GM18951 (cell line): ENCODE measurements at regions not wholly inside any gene's neighbourhood (a gene's known extent, or its start where the extent isn't known, plus 50 kb on each side); places are given as distances from the start of the nearest gene placed in this dataset.

ENCODE experiments used
- POLR2A ChIP-seq: IDR thresholded peaks from 4 replicates; pipeline ENCODE4 v1.6.1; 2011; ENCODE audit warnings: mild to moderate bottlenecking; ENCODE audit not compliant: insufficient read length, insufficient read depth; ENCODE audit errors: extremely low read depth
- in situ Hi-C: fragments of 300-500 bp; cut with MboI; formaldehyde crosslinking; loops from one replicate; pipeline ENCODE4 v1.12.0; 2022; ENCODE audit warnings: low sequenced_read_pairs, mixed read lengths, inconsistent platforms; ENCODE audit not compliant: unreplicated experiment

DNA sequence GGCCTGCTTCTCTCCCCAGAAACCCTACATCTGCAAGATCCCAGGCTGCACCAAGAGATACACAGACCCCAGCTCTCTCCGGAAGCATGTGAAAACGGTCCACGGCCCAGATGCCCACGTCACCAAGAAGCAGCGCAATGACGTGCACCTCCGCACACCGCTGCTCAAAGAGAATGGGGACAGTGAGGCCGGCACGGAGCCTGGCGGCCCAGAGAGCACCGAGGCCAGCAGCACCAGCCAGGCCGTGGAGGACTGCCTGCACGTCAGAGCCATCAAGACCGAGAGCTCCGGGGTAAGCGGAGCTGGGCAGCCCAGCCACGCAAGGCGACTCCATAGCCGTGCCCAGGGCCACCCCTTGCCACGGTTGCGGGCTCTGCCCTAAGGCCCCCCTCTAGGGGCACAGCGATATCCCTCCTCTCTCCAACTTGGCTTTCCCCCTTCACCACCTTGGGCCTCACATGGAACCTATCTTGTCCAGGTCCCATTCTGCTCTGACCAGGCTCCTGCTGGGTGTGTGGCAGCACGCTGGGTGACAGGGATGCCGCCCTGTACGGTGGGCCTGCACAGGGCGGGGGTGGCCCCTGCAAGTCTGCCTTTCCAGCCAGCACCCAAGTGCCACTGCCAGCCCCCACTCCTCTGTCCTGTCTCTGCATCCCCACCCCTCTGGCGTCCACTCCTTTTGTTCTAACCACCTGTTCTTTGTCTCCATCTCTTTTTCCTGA lies 248.9 kb downstream of the GLI2 start:
- in situ Hi-C loops = no loop called here
- no peak for TF ChIP-seq POLR2A

DNA sequence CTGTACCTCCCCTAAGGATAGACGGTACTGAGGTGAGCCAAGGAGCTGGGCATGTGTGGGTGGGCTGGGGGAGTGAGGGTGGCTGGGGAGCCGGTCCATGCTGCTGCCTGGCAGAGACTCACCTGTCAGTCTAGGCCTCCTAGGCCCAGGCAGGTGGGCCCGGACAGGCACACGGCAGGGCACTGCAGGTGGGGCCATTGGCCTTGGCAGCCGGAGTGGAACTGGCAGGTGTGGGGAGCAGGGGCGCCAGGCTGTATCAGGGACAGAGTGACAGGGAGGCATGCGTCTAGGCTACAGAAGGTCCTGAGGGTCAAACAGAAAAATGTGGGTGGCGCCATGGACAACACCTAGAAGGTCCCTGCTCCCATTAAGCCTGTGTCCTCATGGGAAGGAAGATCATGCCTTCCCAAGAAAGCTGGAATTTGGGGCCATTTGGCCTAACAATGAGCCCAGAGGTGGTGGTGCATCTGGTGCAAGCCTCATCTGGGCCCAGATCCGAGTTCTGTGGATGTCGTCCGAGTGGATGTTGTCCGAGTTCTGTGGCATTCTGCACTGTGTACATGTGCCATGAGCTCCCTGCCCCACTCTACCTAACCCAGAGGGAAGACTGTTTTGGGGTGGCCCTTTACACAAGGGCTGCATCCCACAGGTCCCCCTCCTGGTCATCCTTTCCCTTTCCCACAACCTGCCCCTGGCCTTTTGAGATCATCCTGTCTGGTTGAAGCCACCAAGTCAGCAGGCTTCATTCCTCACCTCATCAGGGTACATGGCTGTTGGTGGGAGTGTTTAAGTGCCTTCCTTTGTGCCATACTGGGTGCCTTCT lies 249.7 kb downstream of the GLI2 start:
- TF ChIP-seq POLR2A = no peak

GRCh38 chr2:120985997-120986651 lies 250.5 kb downstream of the GLI2 start:
- no peak for TF ChIP-seq POLR2A
- in situ Hi-C loops = no loop called here

More for the DNA sequence above, 249.7 kb downstream of the GLI2 start:
- in situ Hi-C loops = no loop called here

- TF ChIP-seq POLR2A = no peak
- in situ Hi-C loops = no loop called here
Measured at GRCh38 chr2:120986898-120987650, 251.4 kb downstream of the GLI2 start.

- TF ChIP-seq POLR2A = no peak
- in situ Hi-C loops = no loop called here
Measured at GRCh38 chr2:120988051-120988699, 252.5 kb downstream of the GLI2 start.

DNA sequence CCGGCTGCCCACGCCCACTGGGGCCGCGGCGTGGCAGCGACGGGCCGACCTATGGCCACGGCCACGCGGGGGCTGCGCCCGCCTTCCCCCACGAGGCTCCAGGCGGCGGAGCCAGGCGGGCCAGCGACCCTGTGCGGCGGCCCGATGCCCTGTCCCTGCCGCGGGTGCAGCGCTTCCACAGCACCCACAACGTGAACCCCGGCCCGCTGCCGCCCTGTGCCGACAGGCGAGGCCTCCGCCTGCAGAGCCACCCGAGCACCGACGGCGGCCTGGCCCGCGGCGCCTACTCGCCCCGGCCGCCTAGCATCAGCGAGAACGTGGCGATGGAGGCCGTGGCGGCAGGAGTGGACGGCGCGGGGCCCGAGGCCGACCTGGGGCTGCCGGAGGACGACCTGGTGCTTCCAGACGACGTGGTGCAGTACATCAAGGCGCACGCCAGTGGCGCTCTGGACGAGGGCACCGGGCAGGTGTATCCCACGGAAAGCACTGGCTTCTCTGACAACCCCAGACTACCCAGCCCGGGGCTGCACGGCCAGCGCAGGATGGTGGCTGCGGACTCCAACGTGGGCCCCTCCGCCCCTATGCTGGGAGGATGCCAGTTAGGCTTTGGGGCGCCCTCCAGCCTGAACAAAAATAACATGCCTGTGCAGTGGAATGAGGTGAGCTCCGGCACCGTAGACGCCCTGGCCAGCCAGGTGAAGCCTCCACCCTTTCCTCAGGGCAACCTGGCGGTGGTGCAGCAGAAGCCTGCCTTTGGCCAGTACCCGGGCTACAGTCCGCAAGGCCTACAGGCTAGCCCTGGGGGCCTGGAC lies 253.2 kb downstream of the GLI2 start:
- no peak for TF ChIP-seq POLR2A

DNA sequence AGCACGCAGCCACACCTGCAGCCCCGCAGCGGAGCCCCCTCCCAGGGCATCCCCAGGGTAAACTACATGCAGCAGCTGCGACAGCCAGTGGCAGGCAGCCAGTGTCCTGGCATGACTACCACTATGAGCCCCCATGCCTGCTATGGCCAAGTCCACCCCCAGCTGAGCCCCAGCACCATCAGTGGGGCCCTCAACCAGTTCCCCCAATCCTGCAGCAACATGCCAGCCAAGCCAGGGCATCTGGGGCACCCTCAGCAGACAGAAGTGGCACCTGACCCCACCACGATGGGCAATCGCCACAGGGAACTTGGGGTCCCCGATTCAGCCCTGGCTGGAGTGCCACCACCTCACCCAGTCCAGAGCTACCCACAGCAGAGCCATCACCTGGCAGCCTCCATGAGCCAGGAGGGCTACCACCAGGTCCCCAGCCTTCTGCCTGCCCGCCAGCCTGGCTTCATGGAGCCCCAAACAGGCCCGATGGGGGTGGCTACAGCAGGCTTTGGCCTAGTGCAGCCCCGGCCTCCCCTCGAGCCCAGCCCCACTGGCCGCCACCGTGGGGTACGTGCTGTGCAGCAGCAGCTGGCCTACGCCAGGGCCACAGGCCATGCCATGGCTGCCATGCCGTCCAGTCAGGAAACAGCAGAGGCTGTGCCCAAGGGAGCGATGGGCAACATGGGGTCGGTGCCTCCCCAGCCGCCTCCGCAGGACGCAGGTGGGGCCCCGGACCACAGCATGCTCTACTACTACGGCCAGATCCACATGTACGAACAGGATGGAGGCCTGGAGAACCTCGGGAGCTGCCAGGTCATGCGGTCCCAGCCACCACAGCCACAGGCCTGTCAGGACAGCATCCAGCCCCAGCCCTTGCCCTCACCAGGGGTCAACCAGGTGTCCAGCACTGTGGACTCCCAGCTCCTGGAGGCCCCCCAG lies 254.1 kb downstream of the GLI2 start:
- TF ChIP-seq POLR2A = no peak
- in situ Hi-C loops = no loop called here

More for the DNA sequence above, 253.2 kb downstream of the GLI2 start:
- in situ Hi-C loops = no loop called here

DNA sequence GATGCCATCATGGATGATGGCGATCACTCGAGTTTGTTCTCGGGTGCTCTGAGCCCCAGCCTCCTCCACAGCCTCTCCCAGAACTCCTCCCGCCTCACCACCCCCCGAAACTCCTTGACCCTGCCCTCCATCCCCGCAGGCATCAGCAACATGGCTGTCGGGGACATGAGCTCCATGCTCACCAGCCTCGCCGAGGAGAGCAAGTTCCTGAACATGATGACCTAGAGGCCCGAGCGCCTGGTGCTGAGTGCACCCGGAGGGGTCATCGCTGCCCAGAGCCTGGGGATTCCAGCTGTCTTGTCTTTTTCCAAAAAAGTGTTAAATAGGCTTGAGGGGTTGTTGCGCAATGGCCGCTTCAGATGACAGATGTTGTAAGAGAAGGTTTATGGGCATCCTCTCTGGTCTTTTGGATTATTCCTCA lies 254.8 kb downstream of the GLI2 start:
- no peak for TF ChIP-seq POLR2A
- in situ Hi-C loops = no loop called here

DNA sequence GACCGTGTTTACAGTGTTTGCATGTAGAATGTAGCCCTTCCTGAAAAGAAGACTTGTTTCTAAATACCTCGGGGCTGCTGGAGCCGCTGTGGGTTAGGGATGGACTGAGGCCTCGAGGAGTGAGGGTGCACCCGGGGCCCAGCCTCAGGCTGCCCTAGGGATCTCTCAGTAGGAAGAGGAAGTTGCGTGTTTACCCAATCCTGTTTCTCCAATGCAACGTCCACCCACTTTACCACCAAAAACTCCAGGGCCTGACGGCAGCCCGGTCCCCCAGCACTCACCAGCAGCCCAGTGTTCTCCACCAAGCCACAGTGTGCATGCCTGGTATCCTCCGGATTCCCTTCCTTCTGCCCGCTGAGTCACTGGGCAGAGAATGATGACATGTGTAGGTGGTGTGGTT lies 255.8 kb downstream of the GLI2 start:
- in situ Hi-C loops = no loop called here
- no peak for TF ChIP-seq POLR2A

DNA sequence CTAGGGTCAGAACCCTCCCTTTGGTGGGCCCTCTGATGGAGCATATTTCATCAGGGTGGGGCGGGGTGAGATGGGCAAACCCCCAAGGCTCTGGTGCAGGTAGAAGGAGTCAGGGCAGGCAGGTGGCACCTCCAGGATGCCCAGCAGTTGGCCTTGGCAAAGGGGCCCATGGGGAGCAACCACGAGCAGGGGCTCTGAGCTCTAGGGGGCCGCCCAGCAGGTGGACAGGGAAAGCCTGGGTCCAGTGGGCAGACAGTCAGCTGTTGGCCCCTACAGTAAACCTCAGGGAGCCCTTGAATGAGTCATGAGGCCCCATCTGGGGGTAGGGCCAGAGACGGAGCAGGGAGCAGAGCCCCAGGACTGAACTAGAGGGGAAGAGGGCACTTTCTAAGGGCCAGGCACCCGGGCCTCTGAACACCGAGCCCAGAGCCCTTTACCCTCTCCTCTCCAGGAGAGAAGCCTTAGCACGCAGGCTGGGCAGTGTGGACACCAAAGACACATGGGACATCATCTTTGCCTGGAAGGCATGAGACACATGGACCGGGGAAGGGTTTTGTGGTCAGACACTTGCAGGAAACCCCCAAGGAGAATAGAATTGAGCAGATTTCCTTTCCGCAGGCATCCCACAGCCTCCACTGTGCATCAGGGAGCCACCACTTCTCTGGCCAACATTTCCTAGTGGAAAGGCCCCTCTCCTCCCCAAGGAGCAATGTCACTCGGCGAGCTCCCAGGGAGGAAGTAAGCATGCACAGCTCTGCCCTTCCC lies 257.3 kb downstream of the GLI2 start:
- TF ChIP-seq POLR2A = no peak
- in situ Hi-C loops = no loop called here
